ENCODE measurements at regions not wholly inside any gene's neighbourhood (a gene's known extent, or its start where the extent isn't known, plus 50 kb on each side); places are given as distances from the start of the nearest gene placed in this dataset.

- Mint-ChIP-seq H3K27ac (ENCODE audit: unreplicated experiment) (no peak overlapping the region), H3K36me3 (ENCODE audit: insufficient read depth, unreplicated experiment) (no peaks in the 10 kb centered on the region), H3K27me3 (ENCODE audit: unreplicated experiment) (peaks cover 22% of the 10 kb centered on the region), H3K4me1 (ENCODE audit: low read depth, unreplicated experiment) (no peaks in the 10 kb centered on the region), H3K4me3 (ENCODE audit: low read depth, unreplicated experiment) (no peak overlapping the region), H3K9me3 (ENCODE audit: low read depth, unreplicated experiment) (no peaks in the 10 kb centered on the region)
- no TSS peak for BruUV-seq (replicated peaks)
- intact Hi-C loops (cut with micrococcal nuclease; ENCODE audit: unreplicated experiment): loop anchor here (10.0 kb wide), 1 partner anchor 446 kb away; no protein-coding TSS in a partner anchor
- TF ChIP-seq CTCF (IDR thresholded peaks at IDR 0.05; ENCODE audit: unreplicated experiment): no peak
- CTCF ChIA-PET: no interaction called here
- DNase-seq: no peak
These were observed 118.0 kb upstream of the G2E3 start for GRCh38 chr14:30440961-30441360.

- no peak overlapping the region for H3K4me3 Mint-ChIP-seq (ENCODE audit: low read depth, unreplicated experiment)
- peak; percentile 7 for DNase-seq
- no TSS peak for BruUV-seq (replicated peaks)
- CTCF ChIA-PET: interaction anchor here (0.6 to 1.3 kb wide), 5 partner anchors 68 to 1692 kb away, joined by 3 to 7 read pairs (median 3); no protein-coding TSS in a partner anchor
- no peaks in the 10 kb centered on the region for H3K9me3 Mint-ChIP-seq (ENCODE audit: low read depth, unreplicated experiment)
- H3K36me3 Mint-ChIP-seq (ENCODE audit: insufficient read depth, unreplicated experiment): no peaks in the 10 kb centered on the region
- intact Hi-C loops (cut with micrococcal nuclease; ENCODE audit: unreplicated experiment): loop anchor here (1.0 to 10.0 kb wide), 3 partner anchors 68 to 895 kb away; no protein-coding TSS in a partner anchor
- TF ChIP-seq CTCF (IDR thresholded peaks at IDR 0.05; ENCODE audit: unreplicated experiment): no peak
- H3K4me1 Mint-ChIP-seq (ENCODE audit: low read depth, unreplicated experiment): no peaks in the 10 kb centered on the region
- H3K27me3 Mint-ChIP-seq (ENCODE audit: unreplicated experiment): peaks cover 22% of the 10 kb centered on the region
- no peak overlapping the region for H3K27ac Mint-ChIP-seq (ENCODE audit: unreplicated experiment)
These were observed 115.5 kb upstream of the G2E3 start for GRCh38 chr14:30443368-30444007.

- H3K27me3 Mint-ChIP-seq (ENCODE audit: unreplicated experiment): peaks cover 22% of the 10 kb centered on the region
- intact Hi-C loops (cut with micrococcal nuclease; ENCODE audit: unreplicated experiment): loop anchor here (10.0 kb wide), 1 partner anchor 450 kb away; no protein-coding TSS in a partner anchor
- CTCF ChIA-PET: no interaction called here
- no peak overlapping the region for H3K27ac Mint-ChIP-seq (ENCODE audit: unreplicated experiment)
- no peak for DNase-seq
- TF ChIP-seq CTCF (IDR thresholded peaks at IDR 0.05; ENCODE audit: unreplicated experiment): no peak
- H3K4me1 Mint-ChIP-seq (ENCODE audit: low read depth, unreplicated experiment): no peaks in the 10 kb centered on the region
- no peak overlapping the region for H3K4me3 Mint-ChIP-seq (ENCODE audit: low read depth, unreplicated experiment)
- no TSS peak for BruUV-seq (replicated peaks)
- H3K36me3 Mint-ChIP-seq (ENCODE audit: insufficient read depth, unreplicated experiment): no peaks in the 10 kb centered on the region
- no peaks in the 10 kb centered on the region for H3K9me3 Mint-ChIP-seq (ENCODE audit: low read depth, unreplicated experiment)
These were observed 114.5 kb upstream of the G2E3 start for GRCh38 chr14:30444451-30444850.

- H3K27me3 Mint-ChIP-seq (ENCODE audit: unreplicated experiment): peaks cover 22% of the 10 kb centered on the region
These were observed 113.8 kb upstream of the G2E3 start for GRCh38 chr14:30445011-30445793.

More at GRCh38 chr14:30445011-30445793, 113.8 kb upstream of the G2E3 start:
- Mint-ChIP-seq H3K4me1 (ENCODE audit: low read depth, unreplicated experiment) (no peaks in the 10 kb centered on the region), H3K27ac (ENCODE audit: unreplicated experiment) (no peak overlapping the region), H3K4me3 (ENCODE audit: low read depth, unreplicated experiment) (no peak overlapping the region), H3K9me3 (ENCODE audit: low read depth, unreplicated experiment) (no peaks in the 10 kb centered on the region), H3K36me3 (ENCODE audit: insufficient read depth, unreplicated experiment) (no peaks in the 10 kb centered on the region)
- TF ChIP-seq CTCF (IDR thresholded peaks at IDR 0.05; ENCODE audit: unreplicated experiment): no peak
- no TSS peak for BruUV-seq (replicated peaks)
- intact Hi-C loops (cut with micrococcal nuclease; ENCODE audit: unreplicated experiment): loop anchor here (10.0 kb wide), 1 partner anchor 450 kb away; no protein-coding TSS in a partner anchor
- no peak for DNase-seq
- CTCF ChIA-PET: no interaction called here
